ENCODE measurements at regions not wholly inside any gene's neighbourhood (a gene's known extent, or its start where the extent isn't known, plus 50 kb on each side); places are given as distances from the start of the nearest gene placed in this dataset.

GRCh38 chr12:58301730-58302122 lies 360.4 kb downstream of the ATP23 start:
- no peak for TF ChIP-seq REST (IDR thresholded peaks at IDR 0.05; ENCODE audit: insufficient replicate concordance, low read depth)
- TF ChIP-seq CTCF (IDR thresholded peaks at IDR 0.05; ENCODE audit: insufficient read depth, low read length) = no peak
- TF ChIP-seq SPI1 (IDR thresholded peaks at IDR 0.05; ENCODE audit: borderline replicate concordance, low read depth) = no peak
- TF ChIP-seq POLR2AphosphoS5 (IDR thresholded peaks at IDR 0.05; ENCODE audit: low read depth) = no peak
- no peak for TF ChIP-seq GABPA (IDR thresholded peaks at IDR 0.05; ENCODE audit: low read depth)
- no peak for DNase-seq (ENCODE audit: low read depth in 1 of 2, low spot score in 1 of 2)
- H3K27ac ChIP-seq (replicated peaks) = no peak overlapping the region

GRCh38 chr12:58302487-58303011 lies 361.2 kb downstream of the ATP23 start:
- Histone ChIP-seq H3K27me3 (ENCODE audit: insufficient read depth, poor library complexity, severe bottlenecking) (no peaks in the 10 kb centered on the region), H3K4me3 (replicated peaks; ENCODE audit: insufficient read depth, low read length) (no peak overlapping the region), H3K27ac (replicated peaks) (no peak overlapping the region)
- TF ChIP-seq REST (IDR thresholded peaks at IDR 0.05; ENCODE audit: insufficient replicate concordance, low read depth) (no peak), GABPA (IDR thresholded peaks at IDR 0.05; ENCODE audit: low read depth) (no peak), POLR2AphosphoS5 (IDR thresholded peaks at IDR 0.05; ENCODE audit: low read depth) (no peak), CTCF (IDR thresholded peaks at IDR 0.05; ENCODE audit: insufficient read depth, low read length) (no peak), SPI1 (IDR thresholded peaks at IDR 0.05; ENCODE audit: borderline replicate concordance, low read depth) (no peak)
- no peak for DNase-seq (ENCODE audit: low read depth in 1 of 2, low spot score in 1 of 2)

More at GRCh38 chr12:58301730-58302122, 360.4 kb downstream of the ATP23 start:
- H3K27me3 ChIP-seq (ENCODE audit: insufficient read depth, poor library complexity, severe bottlenecking) = no peaks in the 10 kb centered on the region
- H3K4me3 ChIP-seq (replicated peaks; ENCODE audit: insufficient read depth, low read length) = no peak overlapping the region

GRCh38 chr12:58306266-58307000 lies 365.1 kb downstream of the ATP23 start:
- no peak for TF ChIP-seq POLR2AphosphoS5 (IDR thresholded peaks at IDR 0.05; ENCODE audit: low read depth)
- TF ChIP-seq GABPA (IDR thresholded peaks at IDR 0.05; ENCODE audit: low read depth) = no peak
- TF ChIP-seq CTCF (IDR thresholded peaks at IDR 0.05; ENCODE audit: insufficient read depth, low read length) = no peak
- no peak for TF ChIP-seq REST (IDR thresholded peaks at IDR 0.05; ENCODE audit: insufficient replicate concordance, low read depth)
- TF ChIP-seq SPI1 (IDR thresholded peaks at IDR 0.05; ENCODE audit: borderline replicate concordance, low read depth) = no peak

More at GRCh38 chr12:58306266-58307000, 365.1 kb downstream of the ATP23 start:
- DNase-seq (ENCODE audit: low read depth in 1 of 2, low spot score in 1 of 2) = no peak
- Histone ChIP-seq H3K4me3 (replicated peaks; ENCODE audit: insufficient read depth, low read length) (no peak overlapping the region), H3K27me3 (ENCODE audit: insufficient read depth, poor library complexity, severe bottlenecking) (no peaks in the 10 kb centered on the region), H3K27ac (replicated peaks) (no peak overlapping the region)

All from HL-60 (cell line).